ENCODE measurements at regions not wholly inside any gene's neighbourhood (a gene's known extent, or its start where the extent isn't known, plus 50 kb on each side); places are given as distances from the start of the nearest gene placed in this dataset.

DNA sequence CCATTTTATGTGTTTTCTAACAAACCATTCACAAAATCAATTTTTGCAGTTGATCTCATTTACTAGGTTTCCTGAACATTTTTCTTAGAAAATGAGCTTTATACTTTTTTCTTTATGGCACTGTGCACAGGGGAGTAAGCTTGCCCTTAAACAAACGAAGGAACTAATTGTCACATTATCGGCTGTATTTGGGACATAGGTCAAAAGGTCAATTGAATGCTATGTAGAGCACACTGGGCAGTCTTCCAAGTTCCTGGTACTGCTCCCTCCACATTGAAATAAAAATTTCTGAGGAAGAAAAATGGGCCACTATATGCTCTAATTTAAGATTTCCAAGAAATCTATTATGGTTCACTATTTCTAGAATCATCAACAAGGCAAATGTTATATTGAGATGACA, 93.6 kb upstream of the TMEFF2 start:
- H3K27me3 ChIP-seq (replicated peaks; ENCODE audit: insufficient read depth, low read depth, low read length, poor library complexity): no peaks in the 10 kb centered on the region
- POLR2A ChIA-PET (ENCODE audit: low non-redundant PET): no interaction called here
- intact Hi-C loops (cut with micrococcal nuclease; ENCODE audit: unreplicated experiment): loop anchor here (5.0 kb wide), 3 partner anchors 96 to 476 kb away; partner anchors contain the start of gene TMEFF2

GRCh38 chr2:192286093-192286701, 91.5 kb upstream of the TMEFF2 start:
- no TSS peak for BruUV-seq (replicated peaks)
- H3K4me1 ChIP-seq (ENCODE audit: insufficient read depth, low read length, poor library complexity, severe bottlenecking): no peaks in the 10 kb centered on the region
- DNase-seq (ENCODE audit: low spot score): peak; percentile 75
- no peaks in the 10 kb centered on the region for H3K36me3 ChIP-seq (ENCODE audit: insufficient read depth, low read length, poor library complexity, severe bottlenecking)
- POLR2A ChIA-PET (ENCODE audit: low non-redundant PET): no interaction called here
- no peaks in the 10 kb centered on the region for H3K27me3 ChIP-seq (replicated peaks; ENCODE audit: insufficient read depth, low read depth, low read length, poor library complexity)
- CTCF ChIA-PET: no interaction called here
- H3K27ac ChIP-seq (ENCODE audit: low read depth, low read length, poor library complexity, severe bottlenecking): no peak overlapping the region
- no peaks in the 10 kb centered on the region for H3K9me3 ChIP-seq (ENCODE audit: low read depth, low read length, poor library complexity, severe bottlenecking)
- TF ChIP-seq EZH2 (IDR thresholded peaks at IDR 0.05; ENCODE audit: borderline replicate concordance, low read depth, low read length, poor library complexity, severe bottlenecking): no peak
- TF ChIP-seq, protein P1, sequence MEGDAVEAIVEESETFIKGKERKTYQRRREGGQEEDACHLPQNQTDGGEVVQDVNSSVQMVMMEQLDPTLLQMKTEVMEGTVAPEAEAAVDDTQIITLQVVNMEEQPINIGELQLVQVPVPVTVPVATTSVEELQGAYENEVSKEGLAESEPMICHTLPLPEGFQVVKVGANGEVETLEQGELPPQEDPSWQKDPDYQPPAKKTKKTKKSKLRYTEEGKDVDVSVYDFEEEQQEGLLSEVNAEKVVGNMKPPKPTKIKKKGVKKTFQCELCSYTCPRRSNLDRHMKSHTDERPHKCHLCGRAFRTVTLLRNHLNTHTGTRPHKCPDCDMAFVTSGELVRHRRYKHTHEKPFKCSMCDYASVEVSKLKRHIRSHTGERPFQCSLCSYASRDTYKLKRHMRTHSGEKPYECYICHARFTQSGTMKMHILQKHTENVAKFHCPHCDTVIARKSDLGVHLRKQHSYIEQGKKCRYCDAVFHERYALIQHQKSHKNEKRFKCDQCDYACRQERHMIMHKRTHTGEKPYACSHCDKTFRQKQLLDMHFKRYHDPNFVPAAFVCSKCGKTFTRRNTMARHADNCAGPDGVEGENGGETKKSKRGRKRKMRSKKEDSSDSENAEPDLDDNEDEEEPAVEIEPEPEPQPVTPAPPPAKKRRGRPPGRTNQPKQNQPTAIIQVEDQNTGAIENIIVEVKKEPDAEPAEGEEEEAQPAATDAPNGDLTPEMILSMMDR (conservative IDR thresholded peaks at IDR 0.05; ENCODE audit: low read depth, low read length): peak; percentile 67
- intact Hi-C loops (cut with micrococcal nuclease; ENCODE audit: unreplicated experiment): loop anchor here (5.0 kb wide), 3 partner anchors 94 to 474 kb away; partner anchors contain the start of gene TMEFF2
- no peak overlapping the region for H3K4me3 ChIP-seq (ENCODE audit: low read depth, low read length, poor library complexity, severe bottlenecking)

More for the DNA sequence above, 93.6 kb upstream of the TMEFF2 start:
- Histone ChIP-seq H3K4me1 (ENCODE audit: insufficient read depth, low read length, poor library complexity, severe bottlenecking) (no peaks in the 10 kb centered on the region), H3K9me3 (ENCODE audit: low read depth, low read length, poor library complexity, severe bottlenecking) (no peaks in the 10 kb centered on the region), H3K36me3 (ENCODE audit: insufficient read depth, low read length, poor library complexity, severe bottlenecking) (no peaks in the 10 kb centered on the region), H3K4me3 (ENCODE audit: low read depth, low read length, poor library complexity, severe bottlenecking) (no peak overlapping the region), H3K27ac (ENCODE audit: low read depth, low read length, poor library complexity, severe bottlenecking) (no peak overlapping the region)
- TF ChIP-seq, protein P1 (conservative IDR thresholded peaks at IDR 0.05; ENCODE audit: low read depth, low read length): no peak
- DNase-seq (ENCODE audit: low spot score): no peak
- BruUV-seq (replicated peaks): no TSS peak
- CTCF ChIA-PET: no interaction called here

DNA sequence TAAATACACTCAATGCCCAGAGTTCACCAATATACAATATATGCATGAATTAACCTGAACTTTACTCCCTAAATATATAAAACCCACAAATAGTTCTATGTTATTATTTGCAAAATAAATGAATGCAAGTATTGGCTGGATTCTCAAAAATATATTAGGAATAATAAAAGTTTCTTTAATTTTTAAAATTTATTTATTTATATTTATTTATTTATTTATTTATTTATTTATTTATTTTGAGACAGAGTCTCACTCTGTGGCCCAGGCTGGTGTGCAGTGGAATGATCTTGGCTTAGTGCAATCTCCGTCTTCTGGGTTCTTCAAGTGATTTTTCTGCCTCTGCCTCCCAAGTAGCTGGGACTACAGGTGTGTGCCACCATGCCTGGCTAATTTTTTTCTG, 88.7 kb upstream of the TMEFF2 start:
- Histone ChIP-seq H3K9me3 (ENCODE audit: low read depth, low read length, poor library complexity, severe bottlenecking) (no peaks in the 10 kb centered on the region), H3K4me1 (ENCODE audit: insufficient read depth, low read length, poor library complexity, severe bottlenecking) (no peaks in the 10 kb centered on the region), H3K36me3 (ENCODE audit: insufficient read depth, low read length, poor library complexity, severe bottlenecking) (no peaks in the 10 kb centered on the region), H3K4me3 (ENCODE audit: low read depth, low read length, poor library complexity, severe bottlenecking) (no peak overlapping the region), H3K27me3 (replicated peaks; ENCODE audit: insufficient read depth, low read depth, low read length, poor library complexity) (no peaks in the 10 kb centered on the region), H3K27ac (ENCODE audit: low read depth, low read length, poor library complexity, severe bottlenecking) (no peak overlapping the region)
- CTCF ChIA-PET: interaction anchor here (0.7 kb wide), 1 partner anchor 448 kb away, joined by 6 read pairs; no protein-coding TSS in a partner anchor
- intact Hi-C loops (cut with micrococcal nuclease; ENCODE audit: unreplicated experiment): no loop called here
- DNase-seq (ENCODE audit: low spot score): no peak
- BruUV-seq (replicated peaks): no TSS peak
- POLR2A ChIA-PET (ENCODE audit: low non-redundant PET): no interaction called here
- TF ChIP-seq, protein P1 (conservative IDR thresholded peaks at IDR 0.05; ENCODE audit: low read depth, low read length): no peak
- TF ChIP-seq EZH2 (IDR thresholded peaks at IDR 0.05; ENCODE audit: borderline replicate concordance, low read depth, low read length, poor library complexity, severe bottlenecking): no peak
